Coronary artery (tissue), 2 donors: ENCODE measurements at regions not wholly inside any gene's neighbourhood (a gene's known extent, or its start where the extent isn't known, plus 50 kb on each side); places are given as distances from the start of the nearest gene placed in this dataset.

Experiments
- DNase-seq: peaks from one replicate; pipeline ENCODE4 v3.0.0-alpha.2; 2017; ENCODE audit warnings: low spot score
- H3K27ac ChIP-seq, 2 donors: fragments of 200-600 bp; sonication (generic); one replicate each; pipeline ENCODE4 v1.5.1; 2016 to 2019
- H3K4me3 ChIP-seq: fragments of 200-600 bp; sonication (generic); 2 replicates; pipeline ENCODE4 v1.5.1; 2016; ENCODE audit warnings: mild to moderate bottlenecking, moderate library complexity
- CTCF ChIP-seq: fragments of 200-600 bp; sonication (generic); IDR thresholded peaks from one replicate; pipeline ENCODE4 v1.5.1; 2019; ENCODE audit warnings: antibody characterized with exemption

- DNase-seq: no peak
- Histone ChIP-seq H3K4me3 (no peak overlapping the region), H3K27ac (no peak overlapping the region)
- TF ChIP-seq CTCF: no peak
These were observed 88.2 kb upstream of the HNRNPA3 start for GRCh38 chr2:177124371-177124770.

GRCh38 chr2:177127821-177128220, 84.8 kb upstream of the HNRNPA3 start:
- DNase-seq: no peak
- Histone ChIP-seq H3K4me3 (no peak overlapping the region), H3K27ac (no peak overlapping the region)
- no peak for TF ChIP-seq CTCF

GRCh38 chr2:177129610-177130009, 83.0 kb upstream of the HNRNPA3 start:
- no peak for TF ChIP-seq CTCF
- no peak overlapping the region for H3K27ac ChIP-seq
- no peak overlapping the region for H3K4me3 ChIP-seq
- DNase-seq: no peak

- no peak for DNase-seq
- no peak for TF ChIP-seq CTCF
- Histone ChIP-seq H3K27ac (no peak overlapping the region), H3K4me3 (no peak overlapping the region)
These were observed 80.7 kb upstream of the HNRNPA3 start for GRCh38 chr2:177131858-177132257.

- no peak for TF ChIP-seq CTCF
- no peak for DNase-seq
- Histone ChIP-seq H3K4me3 (no peak overlapping the region), H3K27ac (no peak overlapping the region)
These were observed 73.8 kb upstream of the HNRNPA3 start for GRCh38 chr2:177138823-177139222.

- TF ChIP-seq CTCF: no peak
- DNase-seq: no peak
- Histone ChIP-seq H3K27ac (no peak overlapping the region), H3K4me3 (no peak overlapping the region)
These were observed 70.7 kb upstream of the HNRNPA3 start for GRCh38 chr2:177141866-177142265.

GRCh38 chr2:177143444-177143843, 69.2 kb upstream of the HNRNPA3 start:
- no peak for DNase-seq
- Histone ChIP-seq H3K4me3 (no peak overlapping the region), H3K27ac (no peak overlapping the region)
- TF ChIP-seq CTCF: no peak
